ENCODE measurements at regions not wholly inside any gene's neighbourhood (a gene's known extent, or its start where the extent isn't known, plus 50 kb on each side); places are given as distances from the start of the nearest gene placed in this dataset.

DNA sequence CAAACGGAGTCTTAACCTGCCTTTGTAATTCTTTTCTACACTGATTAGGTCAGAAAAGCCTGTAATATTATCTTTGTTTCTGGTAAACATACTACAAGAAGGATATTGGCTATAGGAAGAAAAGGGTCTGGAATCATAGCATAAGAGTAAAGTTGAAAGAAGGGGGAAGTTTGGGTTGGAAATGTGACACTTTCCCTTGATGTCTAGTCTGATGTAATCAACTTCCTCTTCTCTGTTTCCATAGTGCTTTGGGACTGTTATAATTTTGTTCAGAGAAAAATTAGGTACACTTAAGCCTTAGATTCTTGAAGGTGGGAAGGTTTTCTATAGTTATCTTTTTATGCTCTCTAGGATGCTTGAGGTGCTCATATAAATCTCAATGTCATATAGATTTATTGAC, 322.2 kb downstream of the AEBP2 start:
- TF ChIP-seq, protein P1, sequence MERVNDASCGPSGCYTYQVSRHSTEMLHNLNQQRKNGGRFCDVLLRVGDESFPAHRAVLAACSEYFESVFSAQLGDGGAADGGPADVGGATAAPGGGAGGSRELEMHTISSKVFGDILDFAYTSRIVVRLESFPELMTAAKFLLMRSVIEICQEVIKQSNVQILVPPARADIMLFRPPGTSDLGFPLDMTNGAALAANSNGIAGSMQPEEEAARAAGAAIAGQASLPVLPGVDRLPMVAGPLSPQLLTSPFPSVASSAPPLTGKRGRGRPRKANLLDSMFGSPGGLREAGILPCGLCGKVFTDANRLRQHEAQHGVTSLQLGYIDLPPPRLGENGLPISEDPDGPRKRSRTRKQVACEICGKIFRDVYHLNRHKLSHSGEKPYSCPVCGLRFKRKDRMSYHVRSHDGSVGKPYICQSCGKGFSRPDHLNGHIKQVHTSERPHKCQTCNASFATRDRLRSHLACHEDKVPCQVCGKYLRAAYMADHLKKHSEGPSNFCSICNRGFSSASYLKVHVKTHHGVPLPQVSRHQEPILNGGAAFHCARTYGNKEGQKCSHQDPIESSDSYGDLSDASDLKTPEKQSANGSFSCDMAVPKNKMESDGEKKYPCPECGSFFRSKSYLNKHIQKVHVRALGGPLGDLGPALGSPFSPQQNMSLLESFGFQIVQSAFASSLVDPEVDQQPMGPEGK (CRISPR knock-in tag; IDR thresholded peaks at IDR 0.05; ENCODE audit: borderline replicate concordance), result no peak
- TF ChIP-seq TCF4 (CRISPR knock-in tag; IDR thresholded peaks at IDR 0.05; ENCODE audit: borderline replicate concordance) (no peak), ARNTL (CRISPR knock-in tag; IDR thresholded peaks at IDR 0.05; ENCODE audit: borderline replicate concordance, low read depth) (no peak), GLIS3 (CRISPR knock-in tag; IDR thresholded peaks at IDR 0.05) (no peak), SNAI2 (CRISPR knock-in tag; IDR thresholded peaks at IDR 0.05) (no peak), RARB (CRISPR knock-in tag; IDR thresholded peaks at IDR 0.05) (no peak), TOX (CRISPR knock-in tag; IDR thresholded peaks at IDR 0.05; ENCODE audit: borderline replicate concordance) (no peak), OSR1 (CRISPR knock-in tag; IDR thresholded peaks at IDR 0.05) (no peak), ZFP30 (CRISPR knock-in tag; IDR thresholded peaks at IDR 0.05) (no peak)
- TF ChIP-seq, protein P2, sequence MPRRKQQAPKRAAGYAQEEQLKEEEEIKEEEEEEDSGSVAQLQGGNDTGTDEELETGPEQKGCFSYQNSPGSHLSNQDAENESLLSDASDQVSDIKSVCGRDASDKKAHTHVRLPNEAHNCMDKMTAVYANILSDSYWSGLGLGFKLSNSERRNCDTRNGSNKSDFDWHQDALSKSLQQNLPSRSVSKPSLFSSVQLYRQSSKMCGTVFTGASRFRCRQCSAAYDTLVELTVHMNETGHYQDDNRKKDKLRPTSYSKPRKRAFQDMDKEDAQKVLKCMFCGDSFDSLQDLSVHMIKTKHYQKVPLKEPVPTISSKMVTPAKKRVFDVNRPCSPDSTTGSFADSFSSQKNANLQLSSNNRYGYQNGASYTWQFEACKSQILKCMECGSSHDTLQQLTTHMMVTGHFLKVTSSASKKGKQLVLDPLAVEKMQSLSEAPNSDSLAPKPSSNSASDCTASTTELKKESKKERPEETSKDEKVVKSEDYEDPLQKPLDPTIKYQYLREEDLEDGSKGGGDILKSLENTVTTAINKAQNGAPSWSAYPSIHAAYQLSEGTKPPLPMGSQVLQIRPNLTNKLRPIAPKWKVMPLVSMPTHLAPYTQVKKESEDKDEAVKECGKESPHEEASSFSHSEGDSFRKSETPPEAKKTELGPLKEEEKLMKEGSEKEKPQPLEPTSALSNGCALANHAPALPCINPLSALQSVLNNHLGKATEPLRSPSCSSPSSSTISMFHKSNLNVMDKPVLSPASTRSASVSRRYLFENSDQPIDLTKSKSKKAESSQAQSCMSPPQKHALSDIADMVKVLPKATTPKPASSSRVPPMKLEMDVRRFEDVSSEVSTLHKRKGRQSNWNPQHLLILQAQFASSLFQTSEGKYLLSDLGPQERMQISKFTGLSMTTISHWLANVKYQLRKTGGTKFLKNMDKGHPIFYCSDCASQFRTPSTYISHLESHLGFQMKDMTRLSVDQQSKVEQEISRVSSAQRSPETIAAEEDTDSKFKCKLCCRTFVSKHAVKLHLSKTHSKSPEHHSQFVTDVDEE (CRISPR knock-in tag; IDR thresholded peaks at IDR 0.05), result no peak
- TF ChIP-seq, protein P3, sequence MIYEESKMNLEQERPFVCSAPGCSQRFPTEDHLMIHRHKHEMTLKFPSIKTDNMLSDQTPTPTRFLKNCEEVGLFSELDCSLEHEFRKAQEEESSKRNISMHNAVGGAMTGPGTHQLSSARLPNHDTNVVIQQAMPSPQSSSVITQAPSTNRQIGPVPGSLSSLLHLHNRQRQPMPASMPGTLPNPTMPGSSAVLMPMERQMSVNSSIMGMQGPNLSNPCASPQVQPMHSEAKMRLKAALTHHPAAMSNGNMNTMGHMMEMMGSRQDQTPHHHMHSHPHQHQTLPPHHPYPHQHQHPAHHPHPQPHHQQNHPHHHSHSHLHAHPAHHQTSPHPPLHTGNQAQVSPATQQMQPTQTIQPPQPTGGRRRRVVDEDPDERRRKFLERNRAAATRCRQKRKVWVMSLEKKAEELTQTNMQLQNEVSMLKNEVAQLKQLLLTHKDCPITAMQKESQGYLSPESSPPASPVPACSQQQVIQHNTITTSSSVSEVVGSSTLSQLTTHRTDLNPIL (CRISPR knock-in tag; IDR thresholded peaks at IDR 0.05; ENCODE audit: low read depth), result no peak

Data from SK-N-SH treated with all-trans-retinoic acid at 6 μM for 48 hours (cell line).